ENCODE measurements at regions not wholly inside any gene's neighbourhood (a gene's known extent, or its start where the extent isn't known, plus 50 kb on each side); places are given as distances from the start of the nearest gene placed in this dataset.

DNA sequence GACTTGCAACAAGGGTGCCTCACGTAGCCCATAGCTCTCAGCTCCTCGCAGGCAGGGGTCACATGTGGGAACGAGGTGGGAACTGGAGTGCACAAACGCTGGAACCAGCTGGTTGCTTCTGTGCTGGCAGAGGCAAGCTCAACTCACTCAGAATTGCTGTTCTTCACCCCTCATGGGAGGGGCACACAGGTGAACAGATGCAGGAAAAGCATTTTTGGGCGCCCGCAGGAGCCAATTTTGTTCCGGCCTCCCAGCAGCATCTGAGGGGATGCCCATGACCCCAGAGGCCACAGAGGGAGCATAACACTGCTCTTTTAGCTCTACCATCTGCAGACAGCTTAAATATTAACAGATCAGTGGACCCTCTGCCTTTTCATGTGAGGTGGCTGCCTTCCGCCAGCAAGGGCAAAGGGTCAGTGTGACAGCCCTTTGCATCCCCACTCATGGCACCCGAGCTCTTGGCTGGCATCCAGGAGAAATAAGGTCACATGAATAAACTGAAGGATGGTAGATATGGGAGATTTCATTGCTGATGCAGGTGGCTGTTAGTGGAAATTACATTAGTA lies 196.2 kb downstream of the SLCO4C1 start (continued):
- TF ChIP-seq ZNF724P (CRISPR knock-in tag; IDR thresholded peaks at IDR 0.05; ENCODE audit: borderline replicate concordance) (no peak), MED13 (CRISPR knock-in tag; IDR thresholded peaks at IDR 0.05) (no peak), NBN (conservative IDR thresholded peaks at IDR 0.05) (no peak), ZFP1 (CRISPR knock-in tag; IDR thresholded peaks at IDR 0.05) (peak; percentile 32; the same call in 1 of the 2 replicates), ZNF280D (CRISPR knock-in tag; IDR thresholded peaks at IDR 0.05) (0 out of 2 replicates have a peak, but pooled peaks have one; percentile 67), PITX1 (CRISPR knock-in tag; IDR thresholded peaks at IDR 0.05) (peak; percentile 40), ZNF256 (CRISPR knock-in tag; conservative IDR thresholded peaks at IDR 0.05) (no peak), ZNF556 (CRISPR knock-in tag; IDR thresholded peaks at IDR 0.05; ENCODE audit: borderline replicate concordance) (no peak), ZNF253 (CRISPR knock-in tag; IDR thresholded peaks at IDR 0.05; ENCODE audit: borderline replicate concordance) (no peak), ZNF879 (CRISPR knock-in tag; IDR thresholded peaks at IDR 0.05) (no peak), GLMP (CRISPR knock-in tag; IDR thresholded peaks at IDR 0.05; ENCODE audit: borderline replicate concordance) (no peak), ZNF143 (CRISPR knock-in tag; IDR thresholded peaks at IDR 0.05) (no peak), SP140L (CRISPR knock-in tag; IDR thresholded peaks at IDR 0.05; ENCODE audit: borderline replicate concordance) (peak; percentile 29; the same call in 1 of the 2 replicates), TCF12 (IDR thresholded peaks at IDR 0.05) (no peak), TCF12 (CRISPR knock-in tag; IDR thresholded peaks at IDR 0.05) (peak; percentile 90), HOXA3 (CRISPR knock-in tag; IDR thresholded peaks at IDR 0.05) (peak; percentile 71), HMGXB4 (CRISPR knock-in tag; IDR thresholded peaks at IDR 0.05; ENCODE audit: borderline replicate concordance in 1 of 2, low read depth in 1 of 2) (peak in 1 of 2 experiments; percentile 35; a peak in 1 of 4 replicates), HES4 (CRISPR knock-in tag; IDR thresholded peaks at IDR 0.05; ENCODE audit: borderline replicate concordance) (no peak)
- TF ChIP-seq, protein P1, sequence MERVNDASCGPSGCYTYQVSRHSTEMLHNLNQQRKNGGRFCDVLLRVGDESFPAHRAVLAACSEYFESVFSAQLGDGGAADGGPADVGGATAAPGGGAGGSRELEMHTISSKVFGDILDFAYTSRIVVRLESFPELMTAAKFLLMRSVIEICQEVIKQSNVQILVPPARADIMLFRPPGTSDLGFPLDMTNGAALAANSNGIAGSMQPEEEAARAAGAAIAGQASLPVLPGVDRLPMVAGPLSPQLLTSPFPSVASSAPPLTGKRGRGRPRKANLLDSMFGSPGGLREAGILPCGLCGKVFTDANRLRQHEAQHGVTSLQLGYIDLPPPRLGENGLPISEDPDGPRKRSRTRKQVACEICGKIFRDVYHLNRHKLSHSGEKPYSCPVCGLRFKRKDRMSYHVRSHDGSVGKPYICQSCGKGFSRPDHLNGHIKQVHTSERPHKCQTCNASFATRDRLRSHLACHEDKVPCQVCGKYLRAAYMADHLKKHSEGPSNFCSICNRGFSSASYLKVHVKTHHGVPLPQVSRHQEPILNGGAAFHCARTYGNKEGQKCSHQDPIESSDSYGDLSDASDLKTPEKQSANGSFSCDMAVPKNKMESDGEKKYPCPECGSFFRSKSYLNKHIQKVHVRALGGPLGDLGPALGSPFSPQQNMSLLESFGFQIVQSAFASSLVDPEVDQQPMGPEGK (CRISPR knock-in tag; IDR thresholded peaks at IDR 0.05) = peak; percentile 42
- TF ChIP-seq, protein P2, sequence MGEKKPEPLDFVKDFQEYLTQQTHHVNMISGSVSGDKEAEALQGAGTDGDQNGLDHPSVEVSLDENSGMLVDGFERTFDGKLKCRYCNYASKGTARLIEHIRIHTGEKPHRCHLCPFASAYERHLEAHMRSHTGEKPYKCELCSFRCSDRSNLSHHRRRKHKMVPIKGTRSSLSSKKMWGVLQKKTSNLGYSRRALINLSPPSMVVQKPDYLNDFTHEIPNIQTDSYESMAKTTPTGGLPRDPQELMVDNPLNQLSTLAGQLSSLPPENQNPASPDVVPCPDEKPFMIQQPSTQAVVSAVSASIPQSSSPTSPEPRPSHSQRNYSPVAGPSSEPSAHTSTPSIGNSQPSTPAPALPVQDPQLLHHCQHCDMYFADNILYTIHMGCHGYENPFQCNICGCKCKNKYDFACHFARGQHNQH (CRISPR knock-in tag; IDR thresholded peaks at IDR 0.05) = peak; percentile 93
- TF ChIP-seq, protein P3, sequence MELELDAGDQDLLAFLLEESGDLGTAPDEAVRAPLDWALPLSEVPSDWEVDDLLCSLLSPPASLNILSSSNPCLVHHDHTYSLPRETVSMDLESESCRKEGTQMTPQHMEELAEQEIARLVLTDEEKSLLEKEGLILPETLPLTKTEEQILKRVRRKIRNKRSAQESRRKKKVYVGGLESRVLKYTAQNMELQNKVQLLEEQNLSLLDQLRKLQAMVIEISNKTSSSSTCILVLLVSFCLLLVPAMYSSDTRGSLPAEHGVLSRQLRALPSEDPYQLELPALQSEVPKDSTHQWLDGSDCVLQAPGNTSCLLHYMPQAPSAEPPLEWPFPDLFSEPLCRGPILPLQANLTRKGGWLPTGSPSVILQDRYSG (CRISPR knock-in tag; IDR thresholded peaks at IDR 0.05) = no peak
